ENCODE measurements at regions not wholly inside any gene's neighbourhood (a gene's known extent, or its start where the extent isn't known, plus 50 kb on each side); places are given as distances from the start of the nearest gene placed in this dataset.

DNA sequence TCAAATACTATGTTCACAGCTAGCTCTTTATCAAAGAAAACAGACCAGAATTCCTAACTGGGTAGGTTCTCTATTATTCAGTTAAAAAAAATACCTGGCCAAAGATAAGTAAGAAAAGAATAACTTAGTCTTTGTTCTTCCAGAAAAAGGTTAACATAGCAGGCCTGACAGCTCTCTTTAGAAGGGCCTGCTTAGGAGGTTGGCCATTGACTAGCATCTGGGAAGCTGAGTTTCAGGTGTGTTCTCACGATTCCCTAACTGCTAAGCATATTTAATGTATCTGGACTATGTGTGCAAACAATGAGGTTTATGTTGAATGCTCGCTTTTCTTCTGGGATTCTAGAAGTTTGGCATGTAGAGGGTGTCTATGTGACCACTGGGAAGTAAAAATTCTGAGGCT is 618.9 kb downstream of the HACE1 start:
- WGBS, 2 experiments (ENCODE audit: extremely low coverage in 1 of 2, insufficient coverage in 1 of 2, insufficient read length in 1 of 2, insufficient replicate concordance in 2 of 2, low coverage in 1 of 2, low lambda C conversion rate in 2 of 2, missing lambda C conversion rate in 1 of 2): 93% methylated on average over 2 of the region's 2 CpGs; no CpG with 5 or more reads in 1 of the 2 experiments
- Histone ChIP-seq H4K91ac (replicated peaks; ENCODE audit: insufficient read length, low read length) (no peak overlapping the region), H3K4me2 (ENCODE audit: insufficient read depth in 1 of 2, low read depth in 2 of 2, low read length in 2 of 2) (no peak overlapping the region), H2BK120ac (replicated peaks; ENCODE audit: low read depth, low read length) (no peak overlapping the region), H3K27me3 (replicated peaks in 1 of 4; ENCODE audit: control insufficient read depth in 3 of 4, extremely low read depth in 1 of 4, insufficient read depth in 3 of 4, low read length in 3 of 4) (no peaks in the 10 kb centered on the region), H3K36me3 (ENCODE audit: control insufficient read depth in 2 of 4, insufficient read depth in 4 of 4, low read length in 3 of 4) (no peaks in the 10 kb centered on the region), H3K14ac (ENCODE audit: insufficient read length) (no peak overlapping the region), H3K9me3 (ENCODE audit: insufficient read depth in 2 of 2, low read depth in 1 of 2, low read length in 1 of 2) (no peaks in the 10 kb centered on the region), H3K23me2 (ENCODE audit: low read depth, low read length) (no peaks in the 10 kb centered on the region; the same call in 1 of the 2 replicates), H3K4me3 (ENCODE audit: extremely low read depth in 1 of 4, insufficient read depth in 2 of 4, low read depth in 3 of 4, low read length in 4 of 4) (no peak overlapping the region), H3K18ac (ENCODE audit: extremely low read depth, low read length) (no peak overlapping the region), H2BK15ac (ENCODE audit: low read length) (no peak overlapping the region), H3K23ac (ENCODE audit: insufficient read length) (no peak overlapping the region), H2BK5ac (ENCODE audit: low read depth, low read length) (no peak overlapping the region), H2BK12ac (ENCODE audit: low read depth, low read length) (no peak overlapping the region), H2AK5ac (ENCODE audit: low read depth, low read length) (no peak overlapping the region), H2AFZ (ENCODE audit: low read length) (no peak overlapping the region), H4K8ac (ENCODE audit: extremely low read depth, insufficient read depth, low read length) (no peak overlapping the region), H3K4ac (replicated peaks; ENCODE audit: insufficient read length, low read depth, low read length) (no peak overlapping the region), H2BK20ac (ENCODE audit: low read length) (no peak overlapping the region), H3K56ac (replicated peaks; ENCODE audit: insufficient read length, low read depth, low read length) (no peak overlapping the region), H4K20me1 (replicated peaks in 1 of 2; ENCODE audit: control insufficient read depth in 1 of 2, insufficient read depth in 2 of 2, low read length in 2 of 2) (no peaks in the 10 kb centered on the region), H3K9ac (replicated peaks in 1 of 4; ENCODE audit: extremely low read depth in 1 of 4, low read depth in 3 of 4, low read length in 3 of 4) (no peak overlapping the region), H3K4me1 (replicated peaks in 1 of 4; ENCODE audit: control insufficient read depth in 3 of 4, insufficient read depth in 4 of 4, low read length in 3 of 4) (no peaks in the 10 kb centered on the region), H3K79me1 (ENCODE audit: low read depth, low read length) (no peaks in the 10 kb centered on the region), H3K79me2 (ENCODE audit: control insufficient read depth in 1 of 2, insufficient read depth in 2 of 2, low read length in 2 of 2) (no peaks in the 10 kb centered on the region), H3K27ac (ENCODE audit: low read depth, low read length) (no peak overlapping the region), H4K5ac (ENCODE audit: insufficient read length, low read depth, low read length) (no peak overlapping the region)
- ChIA-PET POLR2A (ENCODE audit: partially characterized antibody) (no interaction called here), CTCF (ENCODE audit: partially characterized antibody) (interaction anchor here (0.8 to 1.2 kb wide), 2 partner anchors 12 to 85 kb away, joined by 3 to 4 read pairs; no protein-coding TSS in a partner anchor)
- TF ChIP-seq SP4 (IDR thresholded peaks at IDR 0.05; ENCODE audit: low read length): no peak
- DNase-seq (ENCODE audit: low read depth in 1 of 2, low spot score in 2 of 2) (no peak), FAIRE-seq (no peak)

All from H1 (cell line).